Bone marrow (tissue), 2 donors: ENCODE measurements at regions not wholly inside any gene's neighbourhood (a gene's known extent, or its start where the extent isn't known, plus 50 kb on each side); places are given as distances from the start of the nearest gene placed in this dataset.
"Not testable (repeated sequence)": the region's sequence is repeated elsewhere in the genome, so short reads cannot be mapped to it uniquely, and the experiment has no call there.

Experiments used
- DNase-seq, 2 donors: peaks; one replicate each; lab custom pipeline; 2025; lab: John Stamatoyannopoulos, UW

GRCh38 chr5:34189246-34189645 is 146.2 kb upstream of the C1QTNF3 start:
- not testable (repeated sequence) for DNase-seq

GRCh38 chr5:34189752-34190411 is 146.9 kb upstream of the C1QTNF3 start:
- not testable (repeated sequence) for DNase-seq

DNA sequence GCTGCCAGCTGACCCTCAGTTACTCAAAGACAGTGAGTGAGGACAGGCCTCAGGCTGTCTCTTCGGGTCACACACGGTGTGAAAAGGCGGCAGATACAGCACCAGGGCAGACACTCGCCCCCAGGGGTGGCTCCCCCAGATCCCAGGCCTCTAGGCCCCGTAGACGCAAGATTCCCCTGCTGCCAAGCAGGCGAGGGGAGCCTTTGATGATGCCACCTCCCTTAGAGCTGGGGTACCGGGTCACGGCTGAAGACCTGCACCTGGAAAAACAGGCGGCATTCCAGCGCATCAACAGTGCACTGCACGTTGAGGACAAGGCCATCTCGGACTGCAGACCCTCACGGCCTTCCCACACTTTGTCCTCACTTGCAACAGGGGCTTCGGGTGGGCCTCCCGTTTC is 147.5 kb upstream of the C1QTNF3 start:
- not testable (repeated sequence) for DNase-seq

GRCh38 chr5:34191279-34191744 is 148.3 kb upstream of the C1QTNF3 start:
- not testable (repeated sequence) for DNase-seq

DNA sequence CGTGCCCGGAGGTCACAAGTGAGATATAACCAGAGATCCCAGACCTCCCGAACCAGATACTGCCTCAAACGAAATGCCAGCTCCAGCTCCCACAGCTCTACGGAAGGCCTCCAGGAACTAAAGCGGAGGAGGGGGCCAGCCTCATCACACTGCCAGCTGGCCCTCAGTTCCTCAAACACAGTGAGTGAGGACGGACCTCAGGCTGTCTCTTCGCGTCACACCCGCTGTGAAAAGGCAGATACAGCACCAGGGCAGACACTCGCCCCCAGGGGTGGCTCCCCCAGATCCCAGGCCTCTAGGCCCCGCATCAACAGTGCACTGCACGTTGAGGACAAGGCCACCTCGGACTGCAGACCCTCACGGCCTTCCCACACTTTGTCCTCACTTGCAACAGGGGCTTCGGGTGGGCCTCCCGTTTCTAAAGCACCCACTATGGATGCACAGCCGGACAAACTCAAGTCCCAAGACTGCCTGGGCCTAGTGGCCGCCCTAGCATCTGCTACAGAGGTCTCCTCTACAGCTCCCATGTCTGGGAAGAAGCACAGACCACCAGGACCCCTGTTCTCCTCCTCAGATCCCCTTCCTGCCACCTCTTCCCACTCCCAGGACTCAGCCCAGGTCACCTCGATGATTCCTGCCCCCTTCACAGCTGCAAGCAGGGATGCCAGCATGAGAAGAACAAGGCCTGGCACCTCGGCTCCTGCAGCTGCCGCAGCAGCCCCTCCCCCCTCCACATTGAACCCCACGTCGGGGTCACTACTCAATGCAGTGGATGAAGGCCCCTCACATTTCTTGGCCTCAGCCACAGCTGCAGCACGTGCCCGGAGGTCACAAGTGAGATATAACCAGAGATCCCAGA is 149.3 kb upstream of the C1QTNF3 start:
- DNase-seq = not testable (repeated sequence)

DNA sequence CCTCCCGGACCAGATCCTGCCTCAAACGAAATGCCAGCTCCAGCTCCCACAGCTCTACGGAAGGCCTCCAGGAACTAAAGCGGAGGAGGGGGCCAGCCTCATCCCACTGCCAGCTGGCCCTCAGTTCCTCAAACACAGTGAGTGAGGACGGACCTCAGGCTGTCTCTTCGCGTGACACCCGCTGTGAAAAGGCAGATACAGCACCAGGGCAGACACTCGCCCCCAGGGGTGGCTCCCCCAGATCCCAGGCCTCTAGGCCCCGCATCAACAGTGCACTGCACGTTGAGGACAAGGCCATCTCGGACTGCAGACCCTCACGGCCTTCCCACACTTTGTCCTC is 149.9 kb upstream of the C1QTNF3 start:
- DNase-seq = not testable (repeated sequence)

GRCh38 chr5:34193297-34193696 is 150.3 kb upstream of the C1QTNF3 start:
- not testable (repeated sequence) for DNase-seq

- DNase-seq = not testable (repeated sequence)
Observed at GRCh38 chr5:34193804-34194203, 150.8 kb upstream of the C1QTNF3 start.

DNA sequence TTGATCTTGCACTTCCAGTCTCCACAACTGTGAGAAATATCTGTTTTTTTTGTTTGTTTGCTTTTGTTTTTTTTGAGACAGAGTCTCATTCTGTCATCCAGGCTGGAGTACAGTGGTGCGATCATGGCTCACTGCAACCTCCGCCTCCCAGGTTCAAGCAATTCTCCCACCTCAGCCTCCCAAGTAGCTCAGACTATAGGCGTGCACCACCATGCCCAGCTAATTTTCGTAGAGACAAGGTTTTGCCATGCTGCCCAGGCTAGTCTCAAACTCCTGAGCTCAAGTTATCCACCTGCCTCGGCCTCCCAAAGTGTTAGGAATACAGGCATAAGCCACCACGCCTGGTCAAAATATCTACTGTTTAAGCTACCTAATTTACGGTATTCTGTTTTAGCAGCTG is 153.1 kb upstream of the C1QTNF3 start:
- DNase-seq = not testable (repeated sequence)

DNA sequence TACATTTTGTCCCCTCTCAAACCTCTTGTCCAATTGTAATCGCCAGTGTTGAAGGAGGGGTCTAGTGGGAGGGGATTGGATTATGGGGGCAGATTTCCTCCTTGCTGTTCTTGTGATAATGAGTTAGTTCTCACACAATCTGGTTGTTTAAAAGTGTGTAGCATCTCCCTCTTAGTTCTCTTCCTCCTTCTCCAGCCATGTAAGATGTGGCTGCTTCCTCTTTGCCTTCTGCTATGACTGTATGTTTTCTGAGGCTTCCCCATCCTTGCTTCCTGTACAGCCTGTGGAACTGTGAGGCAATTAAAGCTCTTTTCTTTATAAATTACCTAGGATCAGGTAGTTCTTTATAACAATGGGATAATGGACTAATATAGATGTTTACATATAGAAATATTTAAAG is 162.3 kb upstream of the C1QTNF3 start:
- DNase-seq = not testable (repeated sequence)

GRCh38 chr5:34217386-34217785 is 174.4 kb upstream of the C1QTNF3 start:
- DNase-seq = not testable (repeated sequence)

GRCh38 chr5:34221329-34222073 is 178.5 kb upstream of the C1QTNF3 start:
- not testable (repeated sequence) for DNase-seq

GRCh38 chr5:34223158-34223557 is 180.1 kb upstream of the C1QTNF3 start:
- not testable (repeated sequence) for DNase-seq

DNA sequence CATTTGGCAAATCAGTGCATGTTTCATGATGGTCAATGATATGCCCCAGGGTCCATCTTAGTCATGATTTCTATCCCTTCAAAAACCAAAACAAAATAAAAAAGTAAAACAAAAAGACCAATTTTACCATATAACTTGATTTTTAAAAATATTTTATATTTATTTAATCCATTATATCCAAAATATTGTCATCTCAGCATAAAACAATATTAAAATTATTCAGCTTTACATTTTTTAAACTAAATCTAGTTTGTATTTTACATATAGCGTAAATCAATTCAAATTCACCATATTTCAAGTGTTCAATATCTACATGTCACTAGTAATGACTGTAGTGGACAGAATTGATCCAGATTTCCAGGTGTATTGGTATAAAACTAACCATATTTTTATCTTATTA is 187.4 kb upstream of the C1QTNF3 start:
- not testable (repeated sequence) for DNase-seq

GRCh38 chr5:34243802-34244201 is 200.8 kb upstream of the C1QTNF3 start:
- DNase-seq = not testable (repeated sequence)

GRCh38 chr5:34244281-34245031 is 201.4 kb upstream of the C1QTNF3 start:
- not testable (repeated sequence) for DNase-seq

- DNase-seq = not testable (repeated sequence)
Observed at GRCh38 chr5:34245032-34245394, 202.0 kb upstream of the C1QTNF3 start.

DNA sequence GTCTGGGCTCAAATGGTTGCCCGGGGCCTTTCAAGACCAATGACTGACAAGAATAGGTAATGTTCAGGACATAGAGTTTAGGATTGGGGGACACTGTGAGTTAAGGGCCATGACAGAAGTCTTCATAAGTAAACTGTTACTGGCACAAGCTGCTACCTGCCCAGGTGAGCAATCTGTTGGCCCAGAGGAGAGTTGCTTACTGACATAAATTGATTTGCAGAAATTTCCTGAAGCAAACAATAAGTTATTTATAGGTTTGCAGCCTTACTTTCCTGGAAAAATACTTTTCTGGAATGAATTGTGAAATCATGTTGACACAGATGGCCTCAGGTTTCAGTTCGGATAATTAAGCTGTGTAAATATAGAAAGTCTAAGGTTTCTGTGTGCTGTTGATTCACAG is 202.8 kb upstream of the C1QTNF3 start:
- not testable (repeated sequence) for DNase-seq

GRCh38 chr5:34258598-34258997 is 215.6 kb upstream of the C1QTNF3 start:
- DNase-seq = not testable (repeated sequence)

DNA sequence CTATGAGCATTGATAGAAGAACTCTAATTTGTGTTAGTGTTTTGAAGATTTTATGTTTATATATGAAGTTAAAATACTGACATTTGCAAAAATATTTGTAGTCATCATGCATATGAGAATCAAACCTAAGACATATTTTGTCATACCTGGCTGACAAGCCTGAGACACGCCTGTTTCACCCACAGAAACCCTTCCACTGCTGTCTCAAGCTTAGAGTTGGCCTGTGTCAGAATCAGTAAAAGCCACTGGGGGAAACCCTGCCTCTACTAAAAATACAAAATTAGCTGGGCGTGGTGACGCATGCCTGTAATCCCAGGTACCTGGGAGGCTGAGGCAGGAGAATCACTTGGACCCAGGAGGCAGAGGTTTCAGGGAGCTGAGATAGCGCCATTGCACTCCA is 218.0 kb upstream of the C1QTNF3 start:
- DNase-seq = not testable (repeated sequence)

DNA sequence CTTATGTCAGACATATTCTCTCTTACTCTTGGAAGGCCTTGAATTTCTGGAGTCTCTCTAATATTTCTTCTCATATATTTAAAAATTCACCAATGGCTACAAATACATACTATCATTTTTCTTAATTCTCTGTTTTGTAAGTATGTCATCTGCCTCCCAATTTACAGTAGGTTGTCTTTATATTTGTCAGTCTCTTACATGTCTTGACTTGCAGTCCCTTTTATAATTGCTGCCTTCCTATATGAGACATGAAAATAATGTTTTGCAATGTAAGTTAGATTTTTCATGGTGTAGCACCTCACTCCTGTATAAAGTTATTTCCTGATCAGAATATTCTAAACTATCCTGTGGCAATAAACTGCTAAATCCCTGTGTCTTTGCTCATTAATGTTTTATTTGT is 223.1 kb upstream of the C1QTNF3 start:
- DNase-seq = not testable (repeated sequence)

DNA sequence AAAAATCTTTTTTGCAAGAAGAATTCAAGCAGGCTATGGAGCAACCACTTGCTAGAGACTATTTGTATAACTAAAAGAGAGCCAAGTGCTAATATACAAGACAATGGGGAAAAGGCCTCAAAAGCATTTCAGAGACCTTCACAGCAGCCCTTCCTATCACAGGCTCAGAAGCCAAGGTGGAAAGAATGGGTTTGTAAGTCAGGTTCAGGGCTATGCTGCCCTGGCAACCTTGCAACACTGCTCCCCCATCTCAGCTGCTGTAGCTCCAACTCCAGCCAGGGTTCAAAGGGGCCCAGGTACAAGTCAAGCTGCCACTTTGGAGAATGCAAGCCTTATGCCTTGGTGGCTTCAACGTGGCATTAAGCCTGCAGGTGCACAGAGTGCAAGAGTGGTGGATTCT is 253.7 kb upstream of the C1QTNF3 start:
- not testable (repeated sequence) for DNase-seq
